GM19035 (cell line): ENCODE measurements at regions not wholly inside any gene's neighbourhood (a gene's known extent, or its start where the extent isn't known, plus 50 kb on each side); places are given as distances from the start of the nearest gene placed in this dataset.
"Not testable (repeated sequence)": the region's sequence is repeated elsewhere in the genome, so short reads cannot be mapped to it uniquely, and the experiment has no call there.

ENCODE experiments used
- ATAC-seq: cut with Tn5 transposase; IDR thresholded peaks from one replicate; pipeline ENCODE4 v1.9.1; 2021; ENCODE audit not compliant: unreplicated experiment

DNA sequence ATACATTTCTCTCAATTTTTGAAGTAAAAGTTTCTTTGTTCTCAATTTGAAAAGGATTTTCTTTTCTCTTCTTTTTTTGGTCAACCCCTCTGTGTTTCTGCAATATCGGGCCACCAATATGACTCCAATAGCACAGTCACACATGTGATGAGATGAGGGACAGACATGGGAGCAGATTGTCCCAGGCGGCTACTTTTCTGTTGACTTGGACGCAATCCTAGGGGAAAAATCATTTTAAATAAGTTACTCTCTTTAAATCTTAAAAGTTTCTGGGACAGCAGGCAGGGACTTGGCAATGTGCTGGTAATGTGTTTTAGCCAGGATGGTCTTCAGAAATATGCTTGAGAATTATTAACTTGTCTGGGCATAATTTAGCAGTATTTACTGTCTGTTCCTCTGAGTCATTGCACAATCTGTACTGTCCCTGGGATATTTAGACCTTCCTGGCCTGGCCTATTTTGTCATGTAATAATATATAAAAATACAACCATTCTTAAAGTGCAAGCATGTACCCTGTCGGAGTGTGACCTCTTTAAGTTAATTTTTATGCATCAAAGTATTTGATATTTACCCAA is 388.5 kb upstream of the FANCL start:
- no peak for ATAC-seq

DNA sequence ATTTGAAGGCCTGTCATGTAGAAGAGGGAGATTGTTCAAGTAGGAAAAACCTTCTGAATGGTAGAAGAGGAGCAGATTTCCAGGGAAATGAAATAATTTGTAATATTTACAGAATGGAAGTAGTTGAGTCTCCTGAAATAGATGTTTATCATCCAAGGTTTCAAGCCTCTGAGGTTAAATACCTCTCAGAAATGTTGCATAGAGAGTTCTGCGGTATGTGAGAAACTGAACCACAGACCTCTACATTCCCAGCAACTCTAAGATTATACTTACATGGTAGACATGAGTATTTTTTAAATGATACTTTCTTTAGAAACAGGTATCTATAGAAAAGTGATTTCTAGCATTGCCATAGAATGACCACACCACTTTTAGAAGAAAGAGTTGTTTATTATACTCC is 379.8 kb upstream of the FANCL start:
- no peak for ATAC-seq

DNA sequence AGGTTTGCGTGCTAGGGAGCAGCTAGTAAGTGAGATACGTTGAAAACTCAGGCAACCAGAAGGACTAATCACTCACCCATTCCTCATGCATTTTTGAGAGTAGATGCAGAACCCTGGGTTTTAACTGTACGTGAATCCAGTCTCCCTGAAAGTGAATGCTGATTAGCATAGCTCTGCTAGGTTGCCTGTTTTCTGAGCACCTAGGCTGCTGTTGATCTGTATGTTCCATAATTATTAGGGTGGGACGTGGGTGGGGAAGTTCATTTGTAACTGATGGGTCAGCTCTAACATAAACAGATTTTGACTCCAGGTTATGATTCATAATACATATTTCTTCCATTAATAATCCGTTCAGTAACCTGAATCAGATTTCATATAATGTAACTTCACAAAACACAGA is 379.0 kb upstream of the FANCL start:
- no peak for ATAC-seq

DNA sequence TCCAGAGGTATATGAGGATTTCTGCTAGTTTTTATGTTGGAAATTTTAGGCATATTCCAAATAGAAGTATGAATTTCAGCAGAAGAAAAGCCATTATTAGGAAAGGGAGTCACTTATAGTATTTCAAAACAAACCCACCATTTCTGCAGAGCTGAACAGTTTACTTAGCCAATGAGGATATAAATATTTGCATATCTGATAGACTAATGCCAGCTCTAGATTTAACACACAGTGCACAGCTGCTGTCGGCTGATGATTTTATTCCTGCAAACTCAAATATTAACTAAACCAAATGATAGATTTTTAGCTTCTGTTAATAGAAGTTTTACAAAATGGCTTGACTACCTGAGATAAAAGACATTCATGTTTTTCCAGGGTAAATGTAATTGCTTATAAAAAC is 375.8 kb upstream of the FANCL start:
- ATAC-seq: no peak

DNA sequence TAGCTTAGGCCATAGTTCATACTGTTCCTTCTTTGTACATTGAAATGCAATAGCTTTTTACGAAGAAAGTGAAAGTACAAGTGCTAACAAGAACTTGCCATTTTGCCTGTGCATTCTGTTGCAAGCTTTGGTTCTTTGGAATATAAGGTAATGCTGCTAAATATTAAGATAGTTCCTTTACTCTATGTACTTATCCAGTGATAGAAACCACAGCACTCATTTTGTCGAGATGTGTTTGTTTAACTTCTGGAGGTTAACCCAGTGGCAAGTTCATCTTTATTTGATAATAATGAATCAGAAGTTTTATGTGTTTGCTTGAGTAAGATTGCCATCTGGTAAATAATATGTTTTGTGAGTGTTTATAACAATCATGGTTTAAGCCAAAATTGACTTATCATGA is 373.1 kb upstream of the FANCL start:
- no peak for ATAC-seq

DNA sequence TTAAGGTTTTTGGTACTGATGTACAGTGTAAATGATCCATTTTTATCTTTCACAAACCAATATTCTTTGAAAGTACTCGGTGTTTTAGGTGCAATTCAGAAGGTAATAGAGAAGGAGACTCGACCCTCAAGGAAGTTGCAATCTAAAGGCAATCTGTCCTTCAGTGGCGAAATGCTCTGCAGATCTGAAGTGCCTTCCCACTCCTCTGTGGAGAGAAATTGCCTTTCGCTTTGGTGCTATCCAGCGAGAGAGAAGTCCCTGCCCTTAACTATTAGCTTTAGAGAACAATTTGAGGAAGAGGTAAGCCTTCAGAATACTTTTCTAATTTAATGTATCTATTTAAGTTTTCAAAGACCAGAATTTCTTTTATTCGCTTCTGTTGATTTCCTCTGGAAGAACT is 371.8 kb upstream of the FANCL start:
- no peak for ATAC-seq

DNA sequence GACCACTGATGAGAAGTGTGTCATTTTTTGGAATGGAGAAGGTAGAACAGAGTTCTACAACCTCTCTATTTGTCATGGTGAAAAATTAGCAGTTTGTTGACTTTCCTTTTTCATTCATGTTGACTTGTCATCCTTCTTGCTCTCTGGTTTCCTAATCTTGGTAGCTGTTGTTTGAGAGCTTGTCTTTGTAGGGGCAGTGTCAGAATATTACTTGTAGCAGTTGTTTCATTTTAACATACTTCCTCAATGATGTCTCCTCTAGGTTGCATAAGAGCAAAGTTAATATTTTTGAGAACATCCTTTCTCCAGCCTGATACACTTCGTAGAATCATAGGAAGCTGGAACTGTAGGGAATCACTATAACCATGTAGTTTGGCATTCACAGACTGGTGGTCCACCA is 368.2 kb upstream of the FANCL start:
- no peak for ATAC-seq

DNA sequence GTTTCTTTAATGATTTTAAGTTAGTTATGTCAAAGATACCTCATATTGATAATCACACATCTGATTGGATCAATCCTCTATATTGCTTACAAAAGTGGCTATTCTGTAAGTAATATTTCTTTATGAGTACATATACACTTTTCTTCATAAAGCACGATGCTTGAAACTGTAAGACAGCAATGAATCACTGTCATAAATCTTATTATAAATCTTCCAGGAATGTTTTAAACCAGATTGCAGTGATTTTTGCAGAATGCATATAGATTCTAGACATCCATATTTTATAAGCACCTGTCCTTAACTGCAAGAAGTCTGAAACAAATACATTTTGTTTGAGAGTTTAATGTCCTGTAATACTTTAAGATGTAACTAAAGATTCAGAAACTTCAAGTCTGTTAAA is 367.0 kb upstream of the FANCL start:
- no peak for ATAC-seq

DNA sequence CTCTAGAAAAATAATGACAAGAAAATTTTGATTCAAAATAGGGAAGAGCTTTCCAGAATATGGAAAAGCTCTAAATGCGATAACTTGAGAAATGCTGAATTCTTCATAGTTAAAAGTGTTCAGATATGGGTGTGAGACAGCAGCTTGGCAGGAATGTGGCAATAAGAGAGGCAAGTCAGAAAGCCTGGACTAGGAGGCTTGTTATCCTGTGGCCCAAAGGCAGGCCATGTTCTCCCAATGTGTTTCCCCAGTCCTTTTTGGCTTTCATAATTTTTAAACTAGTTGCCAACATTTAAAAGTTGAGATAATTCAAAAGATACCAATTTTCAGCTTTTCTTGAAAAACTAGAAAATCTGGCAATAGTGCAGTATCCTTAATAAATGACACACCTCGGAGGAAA is 366.3 kb upstream of the FANCL start:
- no peak for ATAC-seq

DNA sequence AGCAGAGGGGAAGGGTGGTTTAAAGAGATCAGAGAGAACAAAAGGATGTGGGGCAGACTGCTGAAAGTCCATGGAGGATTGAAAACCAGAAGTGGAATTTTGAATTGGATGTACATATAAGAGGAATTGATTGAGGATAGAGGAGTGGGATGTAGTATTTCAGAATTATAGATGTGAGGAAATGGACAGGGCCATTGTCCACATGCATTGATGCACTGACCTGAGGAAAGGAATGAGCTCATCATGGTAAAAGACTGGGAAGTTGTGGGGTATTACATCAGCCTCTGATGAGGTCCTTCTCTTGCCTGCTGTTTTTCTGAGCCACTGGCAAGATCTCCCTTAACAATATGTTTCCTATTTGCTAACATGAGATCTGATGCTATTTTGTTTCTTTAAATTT is 365.7 kb upstream of the FANCL start:
- no peak for ATAC-seq

DNA sequence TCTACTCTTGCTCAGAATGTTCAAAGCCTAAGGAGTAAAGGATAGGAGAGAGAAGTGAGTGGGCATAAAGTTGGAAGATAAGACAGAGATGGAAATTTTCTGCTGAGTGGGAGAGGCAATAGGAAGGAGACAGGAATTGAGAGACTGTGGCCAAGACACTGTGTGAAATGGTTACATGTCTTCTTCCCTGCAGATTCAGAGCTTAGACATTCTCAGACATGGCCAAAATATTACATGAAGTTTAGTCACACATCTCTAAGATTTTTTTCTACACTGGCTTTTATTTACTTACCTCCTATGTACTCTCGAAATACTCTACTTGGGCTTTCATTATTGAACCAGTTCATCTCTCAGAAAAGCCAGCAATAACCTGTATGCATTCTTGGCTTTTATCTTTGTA is 363.0 kb upstream of the FANCL start:
- ATAC-seq: no peak

DNA sequence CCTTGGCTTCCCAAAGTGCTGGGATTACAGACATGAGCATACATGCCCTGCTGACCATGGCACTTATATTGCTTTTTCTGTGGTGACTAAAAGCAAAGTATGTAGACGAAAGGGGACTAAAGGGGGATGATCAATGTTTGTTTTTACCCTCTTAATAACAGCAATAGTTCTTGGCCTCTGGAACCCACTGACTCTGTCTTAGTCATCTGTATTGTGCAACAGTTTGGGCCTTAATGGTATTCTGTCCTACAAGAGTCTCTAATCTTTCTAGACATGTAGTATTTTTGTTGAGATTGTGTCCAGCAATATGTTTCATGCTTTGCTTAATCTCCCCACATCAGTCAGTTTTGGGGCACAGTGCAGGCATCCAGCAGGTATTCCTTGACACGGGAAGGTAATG is 359.9 kb upstream of the FANCL start:
- ATAC-seq: no peak

DNA sequence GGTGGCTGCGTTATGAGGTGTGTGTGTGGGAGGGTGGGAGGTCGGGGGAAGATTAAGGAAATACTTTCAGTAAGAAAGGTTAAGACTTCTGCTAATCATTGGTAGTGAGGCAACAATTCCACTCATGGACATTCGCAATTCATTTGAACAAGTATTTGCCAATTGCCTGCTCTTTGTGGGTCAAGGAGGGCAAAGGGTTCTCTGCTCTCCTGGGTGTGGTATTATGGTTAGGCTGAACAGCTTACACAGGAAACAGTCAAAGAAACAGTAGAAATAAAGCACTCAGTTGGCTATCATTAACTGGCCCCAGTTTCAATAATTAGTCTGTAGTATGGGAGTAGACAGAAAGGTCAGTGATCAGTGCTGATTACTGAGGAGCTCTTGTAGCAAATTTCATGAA is 357.0 kb upstream of the FANCL start:
- no peak for ATAC-seq

DNA sequence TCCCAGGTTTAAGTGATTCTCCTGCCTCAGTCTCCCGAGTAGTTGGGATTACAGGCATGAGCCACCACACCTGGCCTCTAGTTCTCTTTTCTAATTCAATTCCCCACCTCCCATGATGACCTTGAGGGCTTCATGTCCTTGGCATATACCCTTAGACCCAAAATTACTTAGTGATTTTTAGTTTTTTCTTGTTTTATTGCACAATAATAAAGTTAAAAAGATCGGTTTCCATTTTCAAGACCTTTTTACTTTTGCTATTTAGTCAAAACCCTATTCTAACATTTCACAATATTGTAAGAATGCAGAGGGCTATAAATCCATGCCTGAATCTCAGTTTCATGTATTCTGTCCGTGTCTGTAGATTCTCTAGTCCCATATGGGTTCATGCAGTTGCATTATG is 354.6 kb upstream of the FANCL start:
- no peak for ATAC-seq

DNA sequence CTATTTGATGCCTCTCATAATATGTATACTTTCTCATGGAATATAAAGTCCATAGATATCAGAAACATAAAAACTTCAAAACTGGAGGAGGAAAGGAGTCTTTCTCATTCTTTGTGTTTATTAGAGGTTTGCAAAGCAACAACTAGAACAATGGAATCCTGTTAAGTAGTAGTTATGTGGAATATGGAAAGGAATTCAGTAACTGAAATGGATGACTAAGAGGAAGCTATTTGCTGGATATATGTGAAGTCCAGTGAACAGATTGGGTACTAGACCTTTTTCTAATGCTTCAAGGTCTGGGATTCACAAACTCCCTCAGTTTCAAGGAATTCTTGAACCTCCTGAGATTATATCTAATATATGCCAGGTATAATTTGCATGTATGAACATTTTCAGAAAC is 353.6 kb upstream of the FANCL start:
- no peak for ATAC-seq

DNA sequence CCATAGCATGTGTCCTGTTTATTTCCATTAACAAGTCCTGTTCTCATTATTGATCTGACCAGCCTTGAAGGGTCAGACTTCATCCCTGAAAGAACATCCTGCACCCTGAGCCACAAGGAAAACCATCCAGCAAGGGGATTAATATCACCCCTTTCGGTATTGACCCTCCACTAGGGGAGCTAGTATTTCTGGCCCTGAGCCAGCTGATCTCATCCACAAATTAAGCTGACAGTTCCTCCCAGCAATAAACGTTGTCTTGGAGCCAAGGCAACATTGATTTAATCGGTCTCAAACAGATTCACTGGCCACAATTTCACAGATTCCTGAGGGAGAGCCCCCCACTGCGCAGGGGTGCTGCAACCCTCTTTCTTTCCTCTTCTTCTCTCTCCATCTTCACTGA is 353.1 kb upstream of the FANCL start:
- no peak for ATAC-seq

DNA sequence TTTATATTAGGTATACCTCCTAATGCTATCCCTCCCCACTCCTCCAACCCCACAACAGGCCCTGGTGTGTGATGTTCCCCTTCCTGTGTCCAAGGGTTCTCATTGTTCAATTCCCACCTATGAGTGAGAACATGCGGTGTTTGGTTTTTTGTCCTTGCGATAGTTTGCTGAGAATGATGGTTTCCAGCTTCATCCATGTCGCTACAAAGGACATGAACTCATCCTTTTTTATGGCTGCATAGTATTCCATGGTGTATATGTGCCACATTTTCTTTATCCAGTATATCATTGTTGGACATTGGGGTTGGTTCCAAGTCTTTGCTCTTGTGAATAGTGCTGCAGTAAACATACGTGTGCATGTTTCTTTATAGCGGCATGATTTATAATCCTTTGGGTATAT is 345.1 kb upstream of the FANCL start:
- ATAC-seq: not testable (repeated sequence)

DNA sequence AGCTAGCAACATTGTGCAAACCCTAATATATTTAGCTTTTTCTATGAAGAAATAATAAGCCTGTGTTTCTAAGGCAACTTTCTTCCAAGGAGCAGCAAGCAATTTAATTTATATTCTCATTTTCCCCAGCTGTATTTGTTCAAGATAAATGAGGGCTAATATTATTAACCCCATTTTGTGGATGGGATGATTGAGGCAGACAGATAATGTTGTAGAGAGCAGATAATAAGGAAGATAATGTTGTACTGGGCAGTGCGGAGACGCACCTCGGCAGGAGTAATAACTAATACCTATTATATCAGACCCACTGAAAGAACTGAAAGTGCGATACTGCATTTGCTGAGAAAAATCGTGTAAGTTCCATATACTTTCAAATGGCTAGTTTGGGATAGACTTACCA is 344.1 kb upstream of the FANCL start:
- no peak for ATAC-seq

DNA sequence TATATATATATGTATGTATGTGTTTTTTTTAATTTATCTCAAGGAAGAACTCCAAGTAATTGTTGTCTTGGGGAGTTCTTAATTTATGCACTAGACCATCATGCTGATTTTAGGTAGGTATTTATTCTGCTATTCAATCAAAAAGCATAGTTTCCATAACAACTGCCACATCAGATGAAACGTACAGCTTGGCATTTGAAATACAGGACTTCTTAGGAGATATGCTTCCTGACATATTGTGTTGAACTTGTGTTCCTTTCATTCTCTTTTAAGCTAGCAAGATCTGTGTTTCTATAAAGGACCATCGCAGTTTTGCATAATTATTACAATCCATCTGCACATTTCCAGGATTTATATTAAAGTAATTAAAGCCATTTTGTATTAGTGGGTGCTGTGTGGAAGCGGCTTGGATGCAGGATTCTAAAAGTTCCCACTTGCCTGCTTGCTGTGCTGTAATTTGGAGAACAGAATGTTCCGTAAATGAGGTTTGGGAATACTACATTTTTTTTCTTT is 343.5 kb upstream of the FANCL start:
- no peak for ATAC-seq

DNA sequence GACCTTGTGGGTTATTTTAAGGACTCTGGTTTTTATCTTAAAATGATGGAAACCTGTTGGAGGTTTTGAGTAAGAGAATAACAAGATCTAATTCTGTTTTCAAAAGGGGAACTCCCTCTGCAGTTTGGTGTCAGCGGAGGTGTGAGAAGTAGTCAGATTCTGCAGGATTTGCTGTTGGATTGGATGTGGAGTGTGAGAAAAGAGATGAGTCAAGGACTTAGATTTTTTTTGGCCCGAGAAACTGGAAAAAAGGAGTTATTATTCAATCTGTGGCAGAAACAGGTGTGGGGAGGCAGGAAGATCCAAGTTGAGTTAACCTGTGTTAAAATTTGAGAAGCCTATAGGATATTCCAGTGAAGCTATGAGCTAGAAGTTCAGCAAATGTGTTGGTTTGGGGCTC is 337.2 kb upstream of the FANCL start:
- ATAC-seq: no peak

DNA sequence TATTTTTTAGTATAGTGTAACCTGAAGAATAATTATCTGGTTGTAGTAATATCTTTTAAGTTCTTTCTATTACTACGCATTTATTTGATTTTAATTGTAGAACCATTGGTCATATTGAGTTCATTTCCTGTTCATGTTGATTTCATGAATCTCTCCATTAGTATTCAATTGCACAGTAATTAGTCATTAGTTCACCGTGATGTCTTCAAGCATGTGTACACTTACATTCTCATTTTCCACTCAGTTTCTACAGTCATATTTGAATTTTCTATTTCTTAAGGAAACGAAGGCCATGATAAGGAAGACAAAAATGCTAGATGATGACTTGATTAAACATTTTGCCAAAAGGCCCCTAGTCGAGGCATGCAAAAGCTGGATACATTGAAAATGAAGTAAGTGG is 333.7 kb upstream of the FANCL start:
- ATAC-seq: no peak

DNA sequence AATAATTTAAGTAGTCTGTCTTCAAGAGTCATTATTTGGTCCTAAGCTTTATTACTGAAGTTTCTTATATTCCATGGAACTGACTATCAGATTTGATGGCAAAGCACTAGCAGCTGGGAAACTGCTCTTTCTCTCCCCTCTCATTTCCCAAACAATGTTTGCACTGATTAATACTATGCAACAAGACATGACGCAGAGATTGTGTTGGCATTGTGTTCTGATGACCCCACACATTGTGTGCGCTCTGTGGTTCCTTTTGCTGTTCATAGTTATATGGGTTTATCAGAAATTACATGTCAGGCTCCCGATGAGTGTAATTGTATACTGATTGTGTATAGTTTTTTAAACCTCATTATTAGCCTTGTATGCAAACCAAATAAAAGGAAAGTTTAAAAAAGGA is 331.6 kb upstream of the FANCL start:
- ATAC-seq: no peak

DNA sequence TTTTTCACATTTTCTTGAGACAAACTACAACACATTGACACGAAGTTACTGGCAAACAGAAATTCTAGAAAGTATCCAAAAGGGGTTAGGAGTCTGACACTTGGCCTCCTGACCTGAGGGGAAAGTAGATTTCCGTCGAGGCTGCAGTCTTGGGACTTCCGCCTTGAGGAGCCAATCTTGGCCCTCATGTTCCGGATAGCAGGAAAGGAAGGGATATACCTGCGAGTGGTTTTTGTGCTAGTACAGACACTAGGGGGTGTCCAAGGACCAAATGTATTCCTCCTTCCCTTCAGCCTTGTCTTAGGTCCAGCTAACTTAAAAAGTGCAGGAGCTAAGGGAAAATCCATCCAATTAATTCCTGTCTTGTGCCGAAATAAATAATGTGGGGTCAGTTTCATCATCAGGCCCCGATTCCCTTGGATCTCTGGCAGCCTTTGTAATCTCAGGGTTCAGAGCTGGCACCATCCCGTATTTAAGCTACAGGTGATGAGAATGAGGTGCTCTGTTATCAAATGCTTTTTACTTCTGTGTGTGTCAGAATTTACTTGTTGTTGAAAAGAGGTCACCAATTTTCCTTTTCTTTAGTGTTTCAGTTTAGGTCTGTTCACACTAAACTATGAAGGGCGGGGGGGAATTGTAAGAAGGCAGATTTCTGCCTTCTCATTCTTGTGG is 330.2 kb upstream of the FANCL start:
- peak; percentile 82 for ATAC-seq
